HG02678 (cell line): ENCODE measurements at regions not wholly inside any gene's neighbourhood (a gene's known extent, or its start where the extent isn't known, plus 50 kb on each side); places are given as distances from the start of the nearest gene placed in this dataset.
"Not testable (repeated sequence)": the region's sequence is repeated elsewhere in the genome, so short reads cannot be mapped to it uniquely, and the experiment has no call there.

Experiments
- ATAC-seq: cut with Tn5 transposase; IDR thresholded peaks from one replicate; pipeline ENCODE4 v1.9.1; 2021; ENCODE audit warnings: mild to moderate bottlenecking, moderate library complexity; ENCODE audit not compliant: unreplicated experiment

- no peak for ATAC-seq
These were observed 595.2 kb upstream of the TBL1XR1 start for GRCh38 chr3:177792311-177793030.

- ATAC-seq = no peak
These were observed 596.2 kb upstream of the TBL1XR1 start for GRCh38 chr3:177793451-177793850.

DNA sequence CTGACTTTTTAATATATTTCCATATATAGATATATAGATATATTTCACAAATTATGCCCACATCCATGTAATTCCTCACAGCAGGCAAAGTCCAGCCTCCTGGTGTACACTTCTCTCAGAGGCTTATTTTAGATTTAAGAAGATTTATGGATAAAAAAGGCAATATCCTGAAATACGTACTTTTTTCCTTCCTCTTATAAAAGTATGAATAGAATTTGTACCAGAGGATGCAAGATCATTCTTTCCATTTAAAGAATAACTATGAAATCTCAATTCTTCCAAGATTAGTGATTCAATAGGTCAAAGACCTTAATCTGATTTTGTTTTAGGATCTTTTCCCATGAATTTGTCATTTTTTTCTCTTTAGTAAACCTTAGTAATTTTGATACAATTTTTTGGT is 597.9 kb upstream of the TBL1XR1 start:
- no peak for ATAC-seq

DNA sequence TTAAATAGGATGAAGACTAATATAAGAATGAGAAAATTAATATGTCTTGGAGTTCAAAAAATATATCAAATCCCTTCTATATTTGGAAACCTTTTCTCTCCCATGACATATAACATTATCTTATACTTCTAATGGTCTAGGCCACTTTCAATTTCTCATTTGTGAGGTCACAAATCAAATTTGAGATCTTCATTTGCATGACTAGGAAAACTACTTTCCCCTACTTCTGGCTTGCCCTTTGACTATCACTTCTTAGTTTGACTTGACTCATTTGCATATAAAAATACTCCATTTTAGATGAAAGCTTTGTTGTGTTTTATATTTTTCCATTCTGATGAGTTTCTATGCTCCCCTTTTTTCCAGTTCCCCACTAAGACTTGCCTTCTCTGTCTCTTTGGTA is 598.6 kb upstream of the TBL1XR1 start:
- no peak for ATAC-seq

GRCh38 chr3:177800147-177800546 is 602.9 kb upstream of the TBL1XR1 start:
- not testable (repeated sequence) for ATAC-seq

GRCh38 chr3:177800561-177800960 is 603.3 kb upstream of the TBL1XR1 start:
- no peak for ATAC-seq

GRCh38 chr3:177802151-177802900 is 605.0 kb upstream of the TBL1XR1 start:
- ATAC-seq = no peak

DNA sequence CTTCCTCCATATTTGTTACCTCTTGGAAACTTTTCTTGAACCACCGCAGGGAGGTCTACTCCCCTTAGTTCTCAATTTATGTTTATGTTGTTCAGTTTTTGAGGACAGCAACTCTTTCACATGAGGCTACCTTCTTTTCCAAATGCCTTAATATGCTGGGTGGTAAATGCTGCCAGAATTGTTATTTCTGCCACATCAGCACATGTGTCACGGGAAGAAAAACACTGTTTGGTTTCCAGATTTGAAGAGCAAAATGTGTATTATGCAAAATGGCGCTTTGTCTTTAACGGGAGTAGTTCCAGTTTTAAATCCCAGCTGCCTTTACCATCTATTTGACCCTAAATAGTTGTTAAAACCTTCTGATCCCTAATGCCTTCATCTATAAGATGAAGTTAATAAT is 606.2 kb upstream of the TBL1XR1 start:
- ATAC-seq = no peak

- no peak for ATAC-seq
These were observed 606.8 kb upstream of the TBL1XR1 start for GRCh38 chr3:177804032-177804431.

DNA sequence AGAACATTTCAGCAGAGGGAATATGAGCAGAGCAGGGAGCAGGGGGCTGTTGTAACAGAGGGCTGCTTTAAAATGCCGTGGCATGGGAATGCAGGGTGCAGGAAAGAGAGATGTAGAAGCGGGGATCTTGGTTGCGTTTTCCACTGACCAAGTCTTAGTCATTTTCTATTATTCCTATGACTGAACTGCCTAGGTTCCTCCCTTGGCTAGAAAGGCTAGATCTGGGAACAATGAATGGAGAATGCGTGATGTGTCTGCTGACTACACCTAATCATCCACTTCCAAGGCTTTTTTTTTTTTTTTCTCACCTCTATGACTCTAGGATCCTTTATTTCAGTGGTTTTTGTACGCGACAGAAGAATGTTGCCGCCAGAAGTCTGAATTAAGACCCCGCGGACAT is 607.4 kb upstream of the TBL1XR1 start:
- ATAC-seq = no peak

DNA sequence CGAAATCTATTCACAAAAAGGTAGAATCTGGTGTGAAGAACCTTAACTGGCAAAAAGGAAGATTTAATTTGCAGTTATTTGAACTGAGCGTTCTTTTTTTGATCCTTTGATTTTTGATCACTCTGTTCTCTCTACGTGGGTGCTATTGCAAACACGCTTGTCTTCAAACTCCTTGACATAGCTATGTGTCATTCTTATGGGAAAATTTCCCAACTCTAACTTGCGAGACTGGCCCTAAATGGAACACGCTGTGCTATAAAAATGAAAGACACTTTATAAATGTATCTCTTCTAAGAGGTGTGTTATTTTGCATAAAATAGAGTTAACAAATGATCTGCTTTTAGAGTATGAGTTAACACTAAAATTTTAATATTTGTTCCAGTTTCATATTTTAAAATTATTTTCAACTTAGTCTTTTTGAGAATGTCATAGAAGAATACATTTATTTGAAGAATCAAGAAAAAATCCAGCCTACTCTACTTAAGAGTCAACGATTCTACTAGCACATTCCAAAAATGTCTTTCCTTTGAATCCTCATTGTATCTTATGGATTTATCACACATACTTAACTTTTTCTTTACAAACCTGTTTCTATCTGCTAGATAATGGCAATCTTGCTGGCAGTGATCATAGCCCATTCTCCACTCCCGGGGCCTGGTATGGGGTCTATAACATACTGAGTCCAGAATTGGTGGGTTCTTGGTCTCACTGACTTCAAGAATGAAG is 610.0 kb upstream of the TBL1XR1 start:
- no peak for ATAC-seq

DNA sequence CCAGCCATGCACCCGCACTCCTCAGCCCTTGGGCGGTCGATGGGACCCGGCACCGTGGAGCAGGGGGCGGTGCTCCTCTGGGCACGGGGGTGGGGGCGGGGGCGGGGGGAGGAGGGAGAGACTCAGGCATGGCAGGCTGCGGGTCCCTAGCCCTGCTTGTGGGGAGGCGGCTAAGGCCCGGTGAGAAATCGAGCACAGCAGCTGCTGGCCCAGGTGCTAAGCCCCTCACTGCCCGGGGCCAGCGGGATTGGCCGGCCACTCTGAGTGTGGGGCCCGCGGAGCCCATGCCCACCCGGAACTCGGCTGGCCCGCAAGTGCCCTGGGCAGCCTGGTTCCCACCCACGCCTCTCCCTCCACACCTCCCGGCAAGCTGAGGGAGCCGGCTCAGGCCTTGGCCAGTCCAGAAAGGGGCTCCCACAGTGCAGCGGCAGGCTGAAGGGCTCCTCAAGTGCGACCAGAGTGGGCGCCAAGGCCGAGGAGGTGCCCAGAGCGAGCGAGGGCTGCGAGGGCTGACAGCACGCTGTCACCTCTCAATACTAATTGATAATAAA is 611.7 kb upstream of the TBL1XR1 start:
- ATAC-seq = not testable (repeated sequence)

DNA sequence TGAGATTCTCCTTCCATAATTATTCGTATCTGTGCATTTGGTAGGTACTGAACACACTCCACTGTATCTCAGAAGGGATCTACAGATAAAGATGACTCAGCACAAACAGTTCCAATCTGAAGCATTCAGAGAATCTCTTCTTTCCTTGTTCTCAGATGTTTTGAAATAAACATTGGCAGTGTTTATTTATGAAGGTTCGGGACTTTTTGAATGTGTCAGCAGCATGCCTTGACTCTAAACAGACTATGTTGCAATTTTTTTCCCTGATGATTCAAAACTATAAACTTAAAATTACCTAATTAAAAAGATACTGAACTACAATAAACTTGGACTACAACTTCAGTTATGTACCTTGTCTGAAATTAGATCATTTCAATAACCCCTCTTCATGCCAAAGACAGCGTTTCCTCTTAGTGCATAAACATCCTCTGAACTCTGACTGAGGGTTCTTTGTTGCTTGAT is 612.9 kb upstream of the TBL1XR1 start:
- no peak for ATAC-seq

DNA sequence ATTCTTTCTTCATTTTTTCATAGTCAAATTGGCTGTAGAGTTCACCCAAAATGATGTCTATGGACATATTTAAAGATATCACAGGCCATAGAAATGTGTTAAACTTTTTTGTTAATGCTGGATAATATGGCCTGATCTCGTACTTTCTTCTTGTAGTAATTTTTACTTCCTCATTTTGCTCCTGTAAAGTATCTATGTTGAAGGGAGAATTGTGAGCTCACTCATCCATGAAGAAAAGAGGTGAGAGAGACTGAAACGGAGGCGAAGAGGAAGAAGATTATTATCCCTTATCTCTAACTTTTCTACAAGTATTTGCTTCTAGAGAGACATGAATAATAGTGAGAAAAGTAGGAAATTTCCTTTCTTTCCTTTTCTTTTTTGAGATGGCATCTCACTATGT is 613.8 kb upstream of the TBL1XR1 start:
- ATAC-seq = no peak

DNA sequence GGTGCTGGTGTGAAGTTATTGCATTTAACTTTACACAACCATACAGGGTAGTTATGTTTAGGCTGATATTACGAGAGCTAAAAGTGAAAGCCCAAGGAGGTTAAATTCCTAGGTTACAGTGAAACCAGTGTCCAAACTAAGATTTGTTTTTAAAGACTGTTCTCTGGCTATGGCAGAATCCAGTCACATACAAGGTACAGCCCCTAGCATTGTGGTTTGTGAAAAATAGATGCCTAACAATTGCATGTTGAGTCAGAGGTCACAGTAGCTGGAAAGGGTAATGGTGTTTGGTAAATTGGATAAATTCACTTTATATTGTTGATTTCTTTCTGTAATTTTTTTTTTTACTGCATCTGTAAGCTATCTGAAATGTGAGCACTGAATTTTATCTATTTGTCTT is 614.6 kb upstream of the TBL1XR1 start:
- no peak for ATAC-seq

DNA sequence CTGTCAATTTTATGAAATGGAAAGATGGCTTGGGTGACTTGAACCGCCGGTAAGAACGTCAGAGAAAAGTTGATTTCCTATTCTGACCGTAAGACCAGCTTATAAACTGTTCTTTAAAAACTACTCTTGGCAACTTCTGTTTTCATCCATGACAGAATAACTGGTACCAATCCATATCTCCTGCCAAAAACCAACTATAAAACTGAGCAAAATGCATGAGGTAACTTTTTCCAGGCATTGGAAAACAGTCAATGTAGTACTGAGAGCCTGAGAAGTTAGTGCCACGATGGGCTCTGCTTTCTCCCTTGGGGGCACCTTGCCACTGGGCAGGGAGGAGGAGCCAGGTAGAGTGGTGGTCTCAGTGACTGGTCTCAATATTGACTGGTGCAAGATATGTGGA is 615.2 kb upstream of the TBL1XR1 start:
- no peak for ATAC-seq

GRCh38 chr3:177813322-177813721 is 616.0 kb upstream of the TBL1XR1 start:
- ATAC-seq = no peak

- ATAC-seq = no peak
These were observed 619.5 kb upstream of the TBL1XR1 start for GRCh38 chr3:177816667-177817208.

DNA sequence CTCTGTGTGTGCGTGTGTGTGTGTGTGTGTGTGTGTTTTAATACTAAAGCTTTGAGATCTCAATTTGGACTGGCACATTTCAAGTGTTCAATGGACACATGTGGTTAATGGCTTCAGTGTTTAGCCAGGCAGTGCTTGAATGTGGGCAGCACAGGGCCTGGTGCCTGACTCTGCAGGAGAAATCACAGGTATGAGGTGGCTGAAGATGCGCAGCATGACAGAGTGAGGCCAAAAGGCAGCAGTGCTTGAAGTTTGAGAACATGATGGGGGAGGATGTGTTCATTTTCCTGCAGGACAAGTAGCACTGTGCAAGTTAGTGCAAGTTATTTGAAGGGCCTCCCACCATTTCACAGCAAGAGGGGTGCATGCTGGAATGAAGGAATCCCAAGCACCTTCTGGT is 620.5 kb upstream of the TBL1XR1 start:
- no peak for ATAC-seq

- ATAC-seq = no peak
These were observed 621.5 kb upstream of the TBL1XR1 start for GRCh38 chr3:177818712-177819240.
